ENCODE measurements at regions not wholly inside any gene's neighbourhood (a gene's known extent, or its start where the extent isn't known, plus 50 kb on each side); places are given as distances from the start of the nearest gene placed in this dataset.

DNA sequence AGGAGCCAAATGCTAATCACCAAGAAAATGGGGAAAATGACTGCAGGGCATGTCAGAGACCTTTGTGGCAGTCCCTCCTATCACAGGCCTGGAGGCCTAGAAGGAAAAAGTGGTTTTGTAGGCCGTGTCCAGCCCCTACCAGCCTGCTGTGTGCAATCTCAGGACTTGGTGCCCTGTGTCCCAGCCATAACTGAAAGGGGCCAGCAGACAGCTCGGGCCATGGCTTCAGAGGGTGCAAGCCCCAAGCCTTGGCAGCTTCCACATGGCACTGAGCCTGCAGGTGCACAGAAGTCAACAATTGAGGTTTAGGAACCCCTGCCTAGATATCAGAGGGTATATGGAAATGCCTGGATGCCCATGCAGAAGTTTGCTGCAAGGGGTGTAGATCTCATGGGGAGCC lies 391.2 kb upstream of the FSIP2 start:
- H3K4me1 ChIP-seq = no peaks in the 10 kb centered on the region
- DNase-seq = no peak
- H3K36me3 ChIP-seq = no peaks in the 10 kb centered on the region
- H3K9me3 ChIP-seq = no peaks in the 10 kb centered on the region
- TF ChIP-seq, protein P1, sequence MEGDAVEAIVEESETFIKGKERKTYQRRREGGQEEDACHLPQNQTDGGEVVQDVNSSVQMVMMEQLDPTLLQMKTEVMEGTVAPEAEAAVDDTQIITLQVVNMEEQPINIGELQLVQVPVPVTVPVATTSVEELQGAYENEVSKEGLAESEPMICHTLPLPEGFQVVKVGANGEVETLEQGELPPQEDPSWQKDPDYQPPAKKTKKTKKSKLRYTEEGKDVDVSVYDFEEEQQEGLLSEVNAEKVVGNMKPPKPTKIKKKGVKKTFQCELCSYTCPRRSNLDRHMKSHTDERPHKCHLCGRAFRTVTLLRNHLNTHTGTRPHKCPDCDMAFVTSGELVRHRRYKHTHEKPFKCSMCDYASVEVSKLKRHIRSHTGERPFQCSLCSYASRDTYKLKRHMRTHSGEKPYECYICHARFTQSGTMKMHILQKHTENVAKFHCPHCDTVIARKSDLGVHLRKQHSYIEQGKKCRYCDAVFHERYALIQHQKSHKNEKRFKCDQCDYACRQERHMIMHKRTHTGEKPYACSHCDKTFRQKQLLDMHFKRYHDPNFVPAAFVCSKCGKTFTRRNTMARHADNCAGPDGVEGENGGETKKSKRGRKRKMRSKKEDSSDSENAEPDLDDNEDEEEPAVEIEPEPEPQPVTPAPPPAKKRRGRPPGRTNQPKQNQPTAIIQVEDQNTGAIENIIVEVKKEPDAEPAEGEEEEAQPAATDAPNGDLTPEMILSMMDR (IDR thresholded peaks at IDR 0.05) = no peak
- no peak for TF ChIP-seq POLR2A (IDR thresholded peaks at IDR 0.05)
- H3K4me3 ChIP-seq = no peak overlapping the region
- no peak overlapping the region for H3K27ac ChIP-seq
- no peak for ATAC-seq
- intact Hi-C loops (cut with DNase I) = no loop called here
- H3K27me3 ChIP-seq = no peaks in the 10 kb centered on the region
- no CpG with 5 or more reads among the region's 2 CpGs for WGBS (ENCODE audit: insufficient coverage, low coverage, low lambda C conversion rate, missing lambda C conversion rate)

DNA sequence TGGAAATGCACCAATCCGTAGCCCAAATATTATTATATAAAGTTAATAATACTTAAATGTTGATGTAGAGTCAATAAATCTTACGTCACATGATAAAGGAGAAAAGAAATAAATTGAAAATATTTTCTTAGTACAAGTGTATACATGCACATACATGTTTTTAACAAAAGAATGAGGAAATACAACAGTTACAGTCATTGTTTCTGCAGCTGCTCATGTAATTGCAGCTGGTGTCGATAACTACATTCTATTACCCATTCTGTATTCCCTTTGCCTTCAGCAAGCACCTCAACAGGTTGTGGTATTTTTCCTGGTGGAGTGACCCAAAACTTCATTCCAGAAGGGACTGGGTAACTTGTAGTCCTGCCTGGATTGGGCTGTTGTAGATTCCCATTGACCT lies 377.8 kb upstream of the FSIP2 start:
- ATAC-seq = no peak
- Histone ChIP-seq H3K4me3 (no peak overlapping the region), H3K27ac (no peak overlapping the region), H3K27me3 (no peaks in the 10 kb centered on the region), H3K9me3 (no peaks in the 10 kb centered on the region), H3K36me3 (no peaks in the 10 kb centered on the region), H3K4me1 (no peaks in the 10 kb centered on the region)
- TF ChIP-seq POLR2A (IDR thresholded peaks at IDR 0.05) = no peak
- TF ChIP-seq, protein P1 (IDR thresholded peaks at IDR 0.05) = no peak
- intact Hi-C loops (cut with DNase I) = no loop called here
- DNase-seq = no peak
- WGBS (ENCODE audit: insufficient coverage, low coverage, low lambda C conversion rate, missing lambda C conversion rate) = 67% methylated on average over 3 of the region's 3 CpGs

DNA sequence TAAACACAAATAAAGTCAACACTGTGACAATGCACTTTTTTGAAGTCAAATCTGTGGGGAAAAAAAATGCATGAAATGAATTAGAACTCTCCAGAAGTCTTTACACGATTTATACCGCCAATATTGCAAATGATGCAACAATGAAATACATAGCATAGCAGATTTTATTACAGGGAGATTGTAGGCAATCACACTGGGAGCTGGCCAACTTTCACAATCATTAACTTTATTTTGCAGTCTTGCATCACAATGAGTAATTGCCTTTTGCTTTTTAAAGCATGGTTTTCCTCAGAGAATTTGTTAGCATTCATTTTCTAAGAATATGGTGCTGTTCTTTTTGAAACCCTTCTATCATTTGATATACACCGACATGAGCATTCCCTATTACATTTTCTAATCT lies 366.4 kb upstream of the FSIP2 start:
- no peaks in the 10 kb centered on the region for H3K4me1 ChIP-seq
- 50% methylated on average over 3 of the region's 3 CpGs for WGBS (ENCODE audit: insufficient coverage, low coverage, low lambda C conversion rate, missing lambda C conversion rate)
- H3K9me3 ChIP-seq = no peaks in the 10 kb centered on the region
- intact Hi-C loops (cut with DNase I) = no loop called here
- H3K4me3 ChIP-seq = no peak overlapping the region
- no peak overlapping the region for H3K27ac ChIP-seq
- ATAC-seq (no peak), DNase-seq (no peak)
- no peaks in the 10 kb centered on the region for H3K27me3 ChIP-seq
- no peaks in the 10 kb centered on the region for H3K36me3 ChIP-seq
- TF ChIP-seq, protein P1 (IDR thresholded peaks at IDR 0.05) = no peak
- TF ChIP-seq POLR2A (IDR thresholded peaks at IDR 0.05) = no peak

DNA sequence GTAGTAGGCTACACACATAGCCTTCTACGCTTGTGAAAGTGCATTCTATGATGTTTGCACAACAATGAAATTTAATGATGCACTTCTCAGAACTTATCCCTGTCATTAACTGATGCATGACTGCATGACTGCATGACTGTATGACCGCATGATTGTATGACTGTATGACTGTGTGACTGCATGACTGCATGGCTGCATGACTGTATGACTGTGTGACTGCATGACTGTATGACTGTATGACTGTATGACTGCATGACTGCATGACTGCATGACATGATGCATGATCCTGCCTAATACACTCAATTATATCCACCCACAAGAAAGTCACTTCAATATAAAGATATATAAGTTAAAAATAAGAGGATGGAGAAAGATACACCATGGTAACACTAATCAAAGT lies 365.4 kb upstream of the FSIP2 start:
- 39% methylated on average over 2 of the region's 2 CpGs for WGBS (ENCODE audit: insufficient coverage, low coverage, low lambda C conversion rate, missing lambda C conversion rate)
- TF ChIP-seq, protein P1 (IDR thresholded peaks at IDR 0.05) = no peak
- no peak for TF ChIP-seq POLR2A (IDR thresholded peaks at IDR 0.05)
- H3K36me3 ChIP-seq = no peaks in the 10 kb centered on the region
- no peaks in the 10 kb centered on the region for H3K27me3 ChIP-seq
- intact Hi-C loops (cut with DNase I) = no loop called here
- no peak overlapping the region for H3K27ac ChIP-seq
- no peak for ATAC-seq
- H3K9me3 ChIP-seq = no peaks in the 10 kb centered on the region
- H3K4me3 ChIP-seq = no peak overlapping the region
- no peak for DNase-seq
- H3K4me1 ChIP-seq = no peaks in the 10 kb centered on the region

DNA sequence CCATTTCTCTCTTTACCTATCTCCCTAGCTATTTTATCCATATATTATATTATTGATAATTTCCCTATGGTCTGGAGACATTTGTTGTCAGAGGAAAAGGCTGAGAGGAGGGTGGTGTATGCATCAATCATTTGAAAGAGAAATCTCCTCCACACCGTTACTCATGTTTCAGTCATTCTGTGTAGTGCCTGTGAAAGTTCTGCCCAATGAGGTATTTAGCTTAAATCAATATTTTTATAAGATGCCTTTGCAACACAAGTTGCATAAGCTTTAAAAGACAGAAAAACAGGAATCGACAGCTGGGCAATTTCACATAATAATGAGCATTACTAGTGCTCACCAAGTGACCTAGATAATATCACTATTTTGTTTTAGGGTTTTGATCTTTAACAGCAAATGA lies 363.7 kb upstream of the FSIP2 start:
- Histone ChIP-seq H3K27me3 (no peaks in the 10 kb centered on the region), H3K27ac (no peak overlapping the region), H3K9me3 (no peaks in the 10 kb centered on the region), H3K4me3 (no peak overlapping the region), H3K36me3 (no peaks in the 10 kb centered on the region), H3K4me1 (no peaks in the 10 kb centered on the region)
- no peak for DNase-seq
- 46% methylated on average over 2 of the region's 2 CpGs for WGBS (ENCODE audit: insufficient coverage, low coverage, low lambda C conversion rate, missing lambda C conversion rate)
- no peak for ATAC-seq
- TF ChIP-seq, protein P1 (IDR thresholded peaks at IDR 0.05) = no peak
- TF ChIP-seq POLR2A (IDR thresholded peaks at IDR 0.05) = no peak
- intact Hi-C loops (cut with DNase I) = no loop called here
